ENCODE measurements at regions not wholly inside any gene's neighbourhood (a gene's known extent, or its start where the extent isn't known, plus 50 kb on each side); places are given as distances from the start of the nearest gene placed in this dataset.

GRCh38 chr4:19379191-19379708 lies 872.5 kb upstream of the SLIT2 start:
- no peak for DNase-seq
- H3K4me1 Mint-ChIP-seq (ENCODE audit: low read depth) = no peaks in the 10 kb centered on the region
- H3K27me3 Mint-ChIP-seq = no peaks in the 10 kb centered on the region
- H3K4me3 Mint-ChIP-seq = no peak overlapping the region
- H3K27ac Mint-ChIP-seq = no peak overlapping the region
- no peaks in the 10 kb centered on the region for H3K36me3 Mint-ChIP-seq (ENCODE audit: low read depth)
- peaks cover 19% of the 10 kb centered on the region for H3K9me3 Mint-ChIP-seq

- Mint-ChIP-seq H3K27ac (no peak overlapping the region), H3K4me1 (ENCODE audit: low read depth) (no peaks in the 10 kb centered on the region), H3K4me3 (no peak overlapping the region), H3K27me3 (no peaks in the 10 kb centered on the region), H3K9me3 (peaks cover 13% of the 10 kb centered on the region), H3K36me3 (ENCODE audit: low read depth) (no peaks in the 10 kb centered on the region)
- no peak for DNase-seq
These were observed 875.8 kb upstream of the SLIT2 start for GRCh38 chr4:19375931-19376330.

GRCh38 chr4:19375136-19375804 lies 876.4 kb upstream of the SLIT2 start:
- H3K36me3 Mint-ChIP-seq (ENCODE audit: low read depth) = no peaks in the 10 kb centered on the region
- H3K9me3 Mint-ChIP-seq = peaks cover 13% of the 10 kb centered on the region
- no peak overlapping the region for H3K4me3 Mint-ChIP-seq
- H3K27me3 Mint-ChIP-seq = no peaks in the 10 kb centered on the region
- no peak overlapping the region for H3K27ac Mint-ChIP-seq
- DNase-seq = no peak
- no peaks in the 10 kb centered on the region for H3K4me1 Mint-ChIP-seq (ENCODE audit: low read depth)

- Mint-ChIP-seq H3K36me3 (ENCODE audit: low read depth) (no peaks in the 10 kb centered on the region), H3K27me3 (no peaks in the 10 kb centered on the region), H3K9me3 (peaks cover 19% of the 10 kb centered on the region), H3K27ac (no peak overlapping the region), H3K4me1 (ENCODE audit: low read depth) (no peaks in the 10 kb centered on the region), H3K4me3 (no peak overlapping the region)
- DNase-seq = no peak
These were observed 879.3 kb upstream of the SLIT2 start for GRCh38 chr4:19372390-19372789.

DNA sequence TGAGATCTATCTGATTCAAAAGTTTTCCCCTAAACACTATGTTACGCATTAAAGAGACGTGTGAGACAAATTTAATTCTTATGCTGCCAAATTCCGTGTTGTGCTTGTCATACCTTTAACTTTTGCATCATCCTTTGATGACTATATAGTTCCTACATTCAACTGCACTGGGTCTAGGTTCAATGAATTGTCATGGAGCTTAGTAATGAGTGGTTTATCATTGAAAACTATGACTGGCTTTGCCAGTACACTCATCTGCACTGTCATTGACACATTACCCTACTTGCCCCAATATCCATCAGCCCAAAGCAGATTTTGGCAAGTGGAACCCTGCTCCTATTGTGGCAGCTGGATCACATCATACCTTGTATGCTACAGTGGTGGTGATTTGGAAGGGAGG lies 882.9 kb upstream of the SLIT2 start:
- Mint-ChIP-seq H3K4me1 (ENCODE audit: low read depth) (no peaks in the 10 kb centered on the region), H3K9me3 (peaks cover 9% of the 10 kb centered on the region), H3K4me3 (no peak overlapping the region), H3K36me3 (ENCODE audit: low read depth) (no peaks in the 10 kb centered on the region), H3K27me3 (no peaks in the 10 kb centered on the region), H3K27ac (no peak overlapping the region)
- no peak for DNase-seq

- Mint-ChIP-seq H3K36me3 (ENCODE audit: low read depth) (no peaks in the 10 kb centered on the region), H3K4me3 (no peak overlapping the region), H3K27ac (no peak overlapping the region), H3K9me3 (peaks cover 6% of the 10 kb centered on the region), H3K4me1 (ENCODE audit: low read depth) (no peaks in the 10 kb centered on the region), H3K27me3 (no peaks in the 10 kb centered on the region)
- DNase-seq = no peak
These were observed 884.8 kb upstream of the SLIT2 start for GRCh38 chr4:19366916-19367315.

- Mint-ChIP-seq H3K4me1 (ENCODE audit: low read depth) (no peaks in the 10 kb centered on the region), H3K9me3 (peaks cover 18% of the 10 kb centered on the region), H3K4me3 (no peak overlapping the region), H3K36me3 (ENCODE audit: low read depth) (no peaks in the 10 kb centered on the region), H3K27me3 (no peaks in the 10 kb centered on the region), H3K27ac (no peak overlapping the region)
- no peak for DNase-seq
These were observed 893.7 kb upstream of the SLIT2 start for GRCh38 chr4:19358015-19358414.

DNA sequence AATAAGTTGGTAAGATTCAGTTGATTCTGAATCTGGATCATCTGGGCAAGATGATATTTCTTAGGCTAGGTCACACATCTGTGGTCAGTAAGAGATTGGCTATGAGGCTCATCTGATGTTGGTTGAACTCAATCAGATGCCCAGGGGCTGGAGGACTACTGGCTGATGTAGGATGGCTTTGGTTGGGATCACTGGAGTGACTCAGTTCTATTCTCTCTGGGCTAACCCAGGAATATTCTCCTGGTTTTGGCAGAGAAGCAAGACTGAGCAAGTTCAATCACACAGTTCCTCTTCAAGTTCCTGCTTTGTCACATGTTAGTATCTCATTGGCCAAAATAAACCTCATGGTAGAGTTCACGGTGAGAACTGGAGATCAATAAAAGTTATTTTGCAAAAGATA lies 902.3 kb upstream of the SLIT2 start:
- DNase-seq = no peak
- H3K9me3 Mint-ChIP-seq = peaks cover 30% of the 10 kb centered on the region
- H3K4me1 Mint-ChIP-seq (ENCODE audit: low read depth) = no peaks in the 10 kb centered on the region

DNA sequence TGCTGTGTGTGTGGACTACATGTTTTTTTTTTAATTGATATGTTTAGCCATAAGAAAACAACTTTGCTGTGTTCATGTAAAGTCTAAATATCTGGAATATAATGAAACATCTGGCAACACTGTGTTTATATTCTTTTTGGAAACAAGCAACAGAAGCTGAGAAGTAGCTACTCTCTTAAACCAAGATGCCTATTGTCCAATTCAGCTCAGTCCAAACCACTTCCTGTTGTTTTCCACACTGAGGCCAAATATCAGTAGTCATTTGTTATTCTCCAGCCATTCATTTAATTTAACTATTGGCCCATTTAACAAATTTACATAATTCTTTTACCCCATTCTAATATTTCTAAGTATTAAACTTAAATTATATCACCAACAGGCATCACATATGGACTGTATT lies 903.0 kb upstream of the SLIT2 start:
- H3K4me3 Mint-ChIP-seq = no peak overlapping the region
- peaks cover 29% of the 10 kb centered on the region for H3K9me3 Mint-ChIP-seq
- no peak for DNase-seq

More for the DNA sequence above, 902.3 kb upstream of the SLIT2 start:
- no peaks in the 10 kb centered on the region for H3K27me3 Mint-ChIP-seq
- no peak overlapping the region for H3K27ac Mint-ChIP-seq
- no peaks in the 10 kb centered on the region for H3K36me3 Mint-ChIP-seq (ENCODE audit: low read depth)
- H3K4me3 Mint-ChIP-seq = no peak overlapping the region

GRCh38 chr4:19346636-19347035 lies 905.1 kb upstream of the SLIT2 start:
- DNase-seq = no peak
- Mint-ChIP-seq H3K27me3 (no peaks in the 10 kb centered on the region), H3K27ac (no peak overlapping the region), H3K4me1 (ENCODE audit: low read depth) (no peaks in the 10 kb centered on the region), H3K9me3 (peaks cover 23% of the 10 kb centered on the region), H3K36me3 (ENCODE audit: low read depth) (no peaks in the 10 kb centered on the region), H3K4me3 (no peak overlapping the region)

More for the DNA sequence above, 903.0 kb upstream of the SLIT2 start:
- Mint-ChIP-seq H3K27me3 (no peaks in the 10 kb centered on the region), H3K4me1 (ENCODE audit: low read depth) (no peaks in the 10 kb centered on the region), H3K36me3 (ENCODE audit: low read depth) (no peaks in the 10 kb centered on the region), H3K27ac (no peak overlapping the region)

DNA sequence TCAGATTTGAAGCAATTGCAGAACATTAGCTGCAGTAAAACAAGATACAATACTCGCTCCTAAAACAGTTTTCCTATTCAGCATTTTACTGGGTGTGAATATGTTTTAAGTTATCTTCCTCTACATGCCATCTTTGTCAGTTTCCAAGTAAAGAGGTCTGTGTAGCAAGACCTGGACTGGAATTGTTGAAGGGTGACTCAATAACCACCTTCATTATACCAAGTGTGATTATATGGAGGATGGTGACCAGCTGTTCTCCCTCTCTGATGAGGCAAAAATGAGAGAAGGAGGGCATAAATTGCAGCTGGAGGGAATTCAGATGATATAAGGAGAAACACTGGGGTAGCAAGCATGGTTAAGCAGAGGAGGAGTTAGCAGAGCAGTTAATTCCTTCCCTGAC lies 922.1 kb upstream of the SLIT2 start:
- DNase-seq = no peak
- Mint-ChIP-seq H3K27me3 (no peaks in the 10 kb centered on the region), H3K9me3 (peaks cover 23% of the 10 kb centered on the region), H3K4me3 (no peak overlapping the region), H3K4me1 (ENCODE audit: low read depth) (no peaks in the 10 kb centered on the region), H3K36me3 (ENCODE audit: low read depth) (no peaks in the 10 kb centered on the region), H3K27ac (no peak overlapping the region)

- no peak for DNase-seq
- H3K9me3 Mint-ChIP-seq = peaks cover 21% of the 10 kb centered on the region
- H3K36me3 Mint-ChIP-seq (ENCODE audit: low read depth) = no peaks in the 10 kb centered on the region
- H3K27ac Mint-ChIP-seq = no peak overlapping the region
- no peaks in the 10 kb centered on the region for H3K27me3 Mint-ChIP-seq
- no peaks in the 10 kb centered on the region for H3K4me1 Mint-ChIP-seq (ENCODE audit: low read depth)
- no peak overlapping the region for H3K4me3 Mint-ChIP-seq
These were observed 922.6 kb upstream of the SLIT2 start for GRCh38 chr4:19329077-19329476.

DNA sequence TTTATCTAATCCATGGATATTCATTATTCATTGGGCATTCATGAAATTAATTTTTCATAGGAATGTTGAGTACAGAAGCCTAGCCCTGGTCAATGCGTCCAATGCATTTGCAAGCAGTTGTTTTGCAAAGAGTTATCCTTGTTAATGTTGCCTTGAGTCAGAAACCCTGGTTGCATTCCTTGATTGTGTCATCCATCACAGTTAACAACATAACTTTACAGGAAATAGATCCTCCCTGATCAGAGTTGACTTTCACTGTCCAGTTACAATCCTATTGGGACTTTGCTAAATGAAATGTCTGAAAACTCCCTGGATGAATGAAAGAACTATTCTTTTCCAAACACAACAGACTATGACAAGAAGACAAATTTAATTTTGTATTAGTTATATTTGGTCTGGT lies 924.3 kb upstream of the SLIT2 start:
- H3K4me1 Mint-ChIP-seq (ENCODE audit: low read depth) = no peaks in the 10 kb centered on the region
- no peak overlapping the region for H3K4me3 Mint-ChIP-seq
- no peak for DNase-seq
- H3K9me3 Mint-ChIP-seq = peaks cover 18% of the 10 kb centered on the region
- H3K27me3 Mint-ChIP-seq = no peaks in the 10 kb centered on the region
- no peak overlapping the region for H3K27ac Mint-ChIP-seq
- no peaks in the 10 kb centered on the region for H3K36me3 Mint-ChIP-seq (ENCODE audit: low read depth)

- no peak overlapping the region for H3K4me3 Mint-ChIP-seq
- no peak for DNase-seq
These were observed 927.5 kb upstream of the SLIT2 start for GRCh38 chr4:19324184-19324583.

GRCh38 chr4:19319607-19320006 lies 932.1 kb upstream of the SLIT2 start:
- Mint-ChIP-seq H3K27me3 (no peaks in the 10 kb centered on the region), H3K4me3 (no peak overlapping the region), H3K4me1 (ENCODE audit: low read depth) (no peaks in the 10 kb centered on the region), H3K9me3 (peaks cover 21% of the 10 kb centered on the region), H3K36me3 (ENCODE audit: low read depth) (no peaks in the 10 kb centered on the region), H3K27ac (no peak overlapping the region)
- no peak for DNase-seq

More at GRCh38 chr4:19324184-19324583, 927.5 kb upstream of the SLIT2 start:
- H3K36me3 Mint-ChIP-seq (ENCODE audit: low read depth) = no peaks in the 10 kb centered on the region
- H3K4me1 Mint-ChIP-seq (ENCODE audit: low read depth) = no peaks in the 10 kb centered on the region
- peaks cover 15% of the 10 kb centered on the region for H3K9me3 Mint-ChIP-seq
- no peak overlapping the region for H3K27ac Mint-ChIP-seq
- no peaks in the 10 kb centered on the region for H3K27me3 Mint-ChIP-seq

DNA sequence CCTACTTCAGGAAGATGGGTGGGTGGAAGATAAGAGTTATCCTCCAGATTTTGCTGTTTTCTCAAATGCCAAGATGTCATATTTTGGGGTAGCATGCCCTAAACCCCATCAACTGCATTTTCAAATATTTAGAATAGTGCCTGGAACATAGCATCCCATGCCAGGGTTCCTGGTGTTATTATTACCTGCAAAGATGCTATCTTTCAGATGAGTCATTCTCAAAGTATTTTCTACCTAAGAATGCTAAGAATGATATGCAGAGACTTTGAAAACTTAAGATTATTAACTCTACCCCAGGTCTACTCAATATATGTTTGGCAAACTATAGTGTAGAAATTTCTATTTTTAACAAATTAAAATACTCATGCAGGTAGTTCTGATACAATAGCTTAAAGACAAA lies 934.3 kb upstream of the SLIT2 start:
- no peak for DNase-seq
- Mint-ChIP-seq H3K9me3 (peaks cover 14% of the 10 kb centered on the region), H3K36me3 (ENCODE audit: low read depth) (no peaks in the 10 kb centered on the region), H3K4me1 (ENCODE audit: low read depth) (no peaks in the 10 kb centered on the region), H3K27ac (no peak overlapping the region), H3K4me3 (no peak overlapping the region), H3K27me3 (no peaks in the 10 kb centered on the region)
